ENCODE measurements at regions not wholly inside any gene's neighbourhood (a gene's known extent, or its start where the extent isn't known, plus 50 kb on each side); places are given as distances from the start of the nearest gene placed in this dataset.

DNA sequence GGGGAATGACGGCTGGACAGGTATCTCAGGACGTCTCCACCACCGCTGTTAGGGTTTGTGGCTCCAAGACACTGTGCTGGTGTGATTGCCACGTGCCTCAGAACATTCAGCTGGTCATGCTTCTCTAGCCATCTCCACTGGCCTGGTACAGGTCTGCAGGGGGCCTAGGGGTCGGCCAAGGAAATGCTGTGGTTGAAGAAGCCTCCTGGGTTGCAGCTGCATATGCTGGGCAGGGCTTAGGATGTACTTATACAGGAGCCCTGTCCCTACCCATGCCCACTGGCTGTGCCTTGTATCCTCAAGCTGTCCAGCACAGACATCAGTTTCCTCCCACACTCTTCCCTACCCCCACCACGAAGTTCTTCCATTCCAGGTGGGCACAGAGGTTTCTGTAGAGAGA, 64.1 kb downstream of the NPPC start:
- TF ChIP-seq, protein P1, sequence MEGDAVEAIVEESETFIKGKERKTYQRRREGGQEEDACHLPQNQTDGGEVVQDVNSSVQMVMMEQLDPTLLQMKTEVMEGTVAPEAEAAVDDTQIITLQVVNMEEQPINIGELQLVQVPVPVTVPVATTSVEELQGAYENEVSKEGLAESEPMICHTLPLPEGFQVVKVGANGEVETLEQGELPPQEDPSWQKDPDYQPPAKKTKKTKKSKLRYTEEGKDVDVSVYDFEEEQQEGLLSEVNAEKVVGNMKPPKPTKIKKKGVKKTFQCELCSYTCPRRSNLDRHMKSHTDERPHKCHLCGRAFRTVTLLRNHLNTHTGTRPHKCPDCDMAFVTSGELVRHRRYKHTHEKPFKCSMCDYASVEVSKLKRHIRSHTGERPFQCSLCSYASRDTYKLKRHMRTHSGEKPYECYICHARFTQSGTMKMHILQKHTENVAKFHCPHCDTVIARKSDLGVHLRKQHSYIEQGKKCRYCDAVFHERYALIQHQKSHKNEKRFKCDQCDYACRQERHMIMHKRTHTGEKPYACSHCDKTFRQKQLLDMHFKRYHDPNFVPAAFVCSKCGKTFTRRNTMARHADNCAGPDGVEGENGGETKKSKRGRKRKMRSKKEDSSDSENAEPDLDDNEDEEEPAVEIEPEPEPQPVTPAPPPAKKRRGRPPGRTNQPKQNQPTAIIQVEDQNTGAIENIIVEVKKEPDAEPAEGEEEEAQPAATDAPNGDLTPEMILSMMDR (conservative IDR thresholded peaks at IDR 0.05; ENCODE audit: low read depth, low read length): no peak
- no peak for TF ChIP-seq EZH2 (IDR thresholded peaks at IDR 0.05; ENCODE audit: borderline replicate concordance, low read depth, low read length, poor library complexity, severe bottlenecking)
